ENCODE measurements at regions not wholly inside any gene's neighbourhood (a gene's known extent, or its start where the extent isn't known, plus 50 kb on each side); places are given as distances from the start of the nearest gene placed in this dataset.

GRCh38 chr14:56891226-56891625, 80.9 kb upstream of the OTX2 start:
- no peak for TF ChIP-seq ZNF121 (tag by site-specific recombination; IDR thresholded peaks at IDR 0.05)
- TF ChIP-seq ZNF843 (tag by site-specific recombination; IDR thresholded peaks at IDR 0.05): no peak
- no peak for TF ChIP-seq SP2 (tag by site-specific recombination; IDR thresholded peaks at IDR 0.05)
- no peak for TF ChIP-seq YY1 (tag by site-specific recombination; IDR thresholded peaks at IDR 0.05)
- TF ChIP-seq CTCF (tag by site-specific recombination; IDR thresholded peaks at IDR 0.05): no peak
- TF ChIP-seq KLF9 (tag by site-specific recombination; IDR thresholded peaks at IDR 0.05; ENCODE audit: low read depth): no peak
- TF ChIP-seq ZEB2 (tag by site-specific recombination; IDR thresholded peaks at IDR 0.05): no peak
- TF ChIP-seq BCL11A (tag by site-specific recombination; IDR thresholded peaks at IDR 0.05; ENCODE audit: low read depth): no peak
- no peak for TF ChIP-seq ZNF610 (tag by site-specific recombination; IDR thresholded peaks at IDR 0.05; ENCODE audit: borderline replicate concordance)
- TF ChIP-seq ZNF274 (IDR thresholded peaks at IDR 0.05; ENCODE audit: low read length): no peak
- TF ChIP-seq ZNF274 (tag by site-specific recombination; IDR thresholded peaks at IDR 0.05; ENCODE audit: borderline replicate concordance): no peak
- no peak for TF ChIP-seq ZNF362 (tag by site-specific recombination; IDR thresholded peaks at IDR 0.05)
